GM19463 (cell line): ENCODE measurements at regions not wholly inside any gene's neighbourhood (a gene's known extent, or its start where the extent isn't known, plus 50 kb on each side); places are given as distances from the start of the nearest gene placed in this dataset.
A peak's percentile ranks its signal among the peaks of the same experiment; 100 is the strongest.

Experiments
- ATAC-seq: cut with Tn5 transposase; IDR thresholded peaks from one replicate; pipeline ENCODE4 v1.9.1; 2021; ENCODE audit warnings: mild to moderate bottlenecking, moderate library complexity; ENCODE audit not compliant: unreplicated experiment

DNA sequence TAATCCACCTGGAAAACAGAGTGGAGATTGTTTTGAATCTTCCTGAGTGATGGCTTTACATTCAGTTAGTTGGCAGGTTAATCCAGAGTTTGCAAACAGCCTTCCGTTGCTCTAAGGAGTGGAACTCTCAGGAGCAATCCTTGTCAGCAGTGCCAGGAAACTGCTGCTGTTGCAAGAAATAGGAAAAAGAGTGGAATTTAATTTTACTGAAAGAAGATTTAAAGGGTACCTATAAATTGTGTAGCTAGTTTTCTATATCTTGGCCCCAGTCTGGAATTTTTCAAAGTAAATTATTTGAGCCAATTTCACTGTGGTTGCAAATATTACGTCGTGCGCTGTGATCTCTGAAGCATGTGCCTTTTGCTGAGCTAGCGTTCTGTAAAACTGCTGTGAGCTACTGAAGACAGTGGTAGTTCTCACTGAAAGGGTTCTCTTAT lies 55.5 kb upstream of the SLC5A12 start:
- no peak for ATAC-seq

DNA sequence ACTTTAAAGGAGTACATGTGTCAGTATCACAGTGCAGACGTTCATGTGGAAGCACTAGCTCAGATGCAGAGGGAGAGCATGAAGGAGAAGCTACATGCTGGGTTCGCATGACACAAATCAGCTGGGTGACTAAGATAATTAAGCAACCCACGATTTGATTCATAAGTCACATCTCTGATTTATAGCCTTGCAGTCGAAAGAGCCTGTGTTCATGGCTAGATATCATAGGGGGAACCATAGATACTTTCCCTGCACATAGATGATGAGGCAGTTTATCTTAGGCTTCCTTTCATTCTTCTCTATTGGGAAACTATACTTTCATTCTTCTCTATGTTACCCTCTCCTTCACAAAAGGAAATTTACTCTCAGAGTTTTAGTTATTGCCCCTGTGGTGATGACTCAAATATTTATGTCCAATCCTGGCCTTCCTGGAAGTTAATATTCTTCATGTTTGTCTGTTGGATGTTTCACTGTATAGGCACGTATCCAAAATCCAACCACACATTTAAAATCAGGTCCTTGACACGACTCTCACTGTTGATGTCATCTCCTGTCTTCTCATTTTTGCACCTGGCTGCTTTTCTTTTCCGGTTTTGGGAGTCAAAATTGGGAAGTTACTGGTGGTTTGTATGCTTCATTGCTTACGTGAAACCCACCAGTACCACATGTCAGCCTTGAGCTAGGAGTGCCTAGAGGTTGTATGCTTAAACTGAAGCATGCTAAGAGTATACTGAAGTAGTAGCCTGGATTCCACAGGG lies 56.3 kb upstream of the SLC5A12 start:
- peak; percentile 54 for ATAC-seq

DNA sequence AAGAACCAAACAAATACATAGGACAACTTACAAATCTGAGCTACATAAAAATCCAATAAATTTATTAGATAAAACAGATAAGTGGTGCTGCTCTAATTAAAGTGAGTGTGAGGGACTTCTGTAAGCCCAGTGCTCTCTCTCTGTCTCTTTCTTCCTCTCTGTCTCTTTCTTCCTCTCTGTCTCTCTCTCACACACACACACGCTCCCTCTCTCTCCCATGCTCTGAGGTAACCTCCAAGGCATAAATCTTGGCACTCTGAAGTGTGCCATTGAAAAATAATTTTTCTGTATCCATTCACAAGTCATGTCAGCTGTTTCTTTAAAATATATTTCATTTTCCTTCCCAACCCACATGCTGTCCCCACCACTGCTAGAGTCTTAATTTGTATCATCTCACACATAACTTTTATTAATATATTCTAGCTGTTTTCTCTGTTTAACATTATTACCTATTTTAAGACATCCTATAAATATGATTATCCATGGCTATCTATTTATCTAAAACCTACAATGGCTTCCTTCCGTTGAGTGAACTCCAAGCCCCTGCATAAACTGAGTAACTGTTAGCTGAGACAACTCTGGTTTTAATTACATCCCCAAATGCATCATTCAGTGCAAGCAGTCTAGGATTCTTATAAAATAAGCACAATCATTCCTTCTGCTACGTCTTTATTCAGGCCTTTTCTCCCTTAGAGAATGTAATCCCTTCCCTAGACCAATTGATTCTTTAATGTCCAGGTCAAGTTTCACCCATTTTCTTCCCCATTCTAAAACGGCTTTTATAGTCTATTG lies 57.4 kb upstream of the SLC5A12 start:
- ATAC-seq = no peak

DNA sequence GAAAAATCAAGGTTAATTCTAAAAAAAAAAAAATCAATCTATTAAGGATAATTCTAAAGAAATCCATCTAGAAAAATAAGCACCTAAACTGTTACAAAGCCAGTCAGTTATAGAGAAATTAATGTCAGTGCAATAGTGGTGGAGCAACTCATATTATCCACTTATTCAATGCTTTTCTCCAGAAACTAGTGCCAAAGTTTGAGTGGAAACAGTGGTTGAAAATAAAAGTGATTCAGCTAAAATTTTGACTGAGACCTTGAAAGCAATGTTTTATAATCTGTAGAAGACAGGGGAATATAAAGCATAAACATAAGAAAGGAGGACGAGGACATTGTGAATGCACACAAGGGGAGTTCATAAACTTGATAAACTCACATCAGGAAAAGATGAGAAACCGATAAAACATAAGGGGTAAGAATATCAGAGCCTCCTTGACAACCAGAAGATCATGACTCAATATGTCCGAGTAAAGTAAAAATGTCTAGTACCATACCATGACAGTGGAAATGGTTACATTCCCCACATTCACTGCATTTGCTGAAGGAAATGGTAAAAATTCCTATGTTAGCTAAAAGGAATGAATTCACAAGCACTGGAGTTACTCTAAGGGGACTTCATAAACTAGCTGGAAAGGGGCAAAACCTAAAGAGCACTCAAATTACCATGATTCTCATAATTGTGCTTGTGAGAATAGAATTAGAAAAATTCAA lies 58.7 kb upstream of the SLC5A12 start:
- no peak for ATAC-seq

DNA sequence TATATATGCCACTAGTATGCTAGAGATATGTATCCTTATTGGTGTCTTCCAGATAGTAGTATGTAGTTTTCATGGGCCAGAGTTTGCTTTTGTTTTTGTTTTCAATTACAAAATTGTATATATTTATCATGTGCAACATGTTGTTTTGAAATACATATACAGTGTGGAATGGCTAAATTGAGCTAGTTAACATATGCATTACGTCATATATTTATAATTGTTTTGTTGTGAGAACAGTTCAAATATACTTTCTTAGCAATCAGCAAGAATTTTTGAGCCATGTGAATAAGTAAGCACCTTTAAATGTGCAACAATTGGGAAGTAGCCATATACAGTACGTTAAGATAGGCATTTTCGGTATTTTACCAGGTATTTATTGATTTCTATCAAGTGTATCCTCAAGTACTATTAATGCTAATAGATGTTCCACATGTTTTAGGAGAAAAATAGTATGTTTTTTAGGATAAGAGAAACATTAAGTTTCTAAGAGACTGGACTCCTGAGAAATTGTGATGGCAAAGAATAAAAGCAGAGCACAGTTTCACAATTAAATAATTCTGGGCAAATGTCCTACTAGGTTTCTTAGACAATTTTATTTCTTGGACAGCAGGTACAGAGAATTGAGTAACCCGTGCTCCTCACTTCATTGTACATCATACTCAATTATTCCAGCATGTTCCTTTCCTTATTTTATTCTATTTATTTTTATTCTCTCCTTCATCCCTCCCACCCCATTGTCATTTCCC lies 60.5 kb upstream of the SLC5A12 start:
- ATAC-seq = no peak

DNA sequence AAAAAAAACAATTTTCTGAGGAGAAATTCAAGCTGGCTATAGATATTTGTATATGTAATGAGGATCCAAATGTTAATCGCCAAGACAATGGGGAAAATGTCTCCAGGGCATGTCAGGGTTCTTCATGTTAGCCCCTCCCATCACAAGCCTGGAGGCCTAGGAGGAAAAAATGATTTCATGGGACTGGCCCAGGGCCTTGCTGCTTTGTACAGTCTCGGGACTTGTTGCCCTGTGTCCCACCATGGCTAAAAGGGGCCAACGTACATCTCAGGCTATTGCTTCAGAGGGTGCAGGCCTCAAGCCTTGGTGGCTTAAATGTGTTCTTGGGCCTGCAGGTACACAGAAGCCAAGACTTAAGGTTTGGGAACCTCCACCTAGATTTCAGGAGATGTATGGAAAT lies 62.1 kb upstream of the SLC5A12 start:
- ATAC-seq = no peak

DNA sequence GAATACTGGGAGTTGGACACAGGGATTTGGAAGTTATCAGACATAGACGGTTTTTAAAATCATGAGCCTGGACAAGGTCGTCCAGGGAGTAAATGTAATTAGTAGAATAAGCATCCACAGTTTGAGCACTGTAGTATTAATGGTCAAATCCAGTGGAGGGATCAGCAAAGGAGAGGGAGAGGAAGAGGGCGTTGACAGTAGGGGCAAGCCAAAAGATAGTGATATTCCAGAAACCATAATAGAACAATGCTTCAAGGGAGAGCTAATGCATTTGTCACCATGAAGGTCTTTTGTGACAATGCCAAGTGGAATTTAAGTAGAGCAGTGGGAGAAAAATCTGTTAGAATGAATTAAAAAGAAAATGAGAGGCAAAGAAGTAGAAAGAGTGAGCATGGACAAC lies 68.9 kb upstream of the SLC5A12 start:
- no peak for ATAC-seq

DNA sequence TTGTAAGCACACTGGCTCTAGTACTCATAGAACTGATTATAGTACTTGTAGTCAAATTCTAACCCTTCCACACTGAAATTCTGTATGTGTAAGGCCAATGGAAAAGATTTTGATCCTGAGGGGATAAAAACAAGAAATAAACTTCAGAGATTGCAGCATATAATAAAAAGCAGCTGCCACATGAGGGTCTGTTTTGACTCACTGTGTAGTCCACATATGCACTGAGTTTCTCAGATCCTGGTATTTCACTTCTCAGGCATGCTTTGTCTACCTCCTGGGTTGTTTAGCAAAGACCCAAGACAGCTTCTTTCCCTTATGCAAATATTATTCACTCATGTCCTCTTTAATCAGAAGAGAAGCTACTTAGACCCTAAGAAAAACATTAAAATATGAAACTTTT lies 71.1 kb upstream of the SLC5A12 start:
- ATAC-seq = no peak

DNA sequence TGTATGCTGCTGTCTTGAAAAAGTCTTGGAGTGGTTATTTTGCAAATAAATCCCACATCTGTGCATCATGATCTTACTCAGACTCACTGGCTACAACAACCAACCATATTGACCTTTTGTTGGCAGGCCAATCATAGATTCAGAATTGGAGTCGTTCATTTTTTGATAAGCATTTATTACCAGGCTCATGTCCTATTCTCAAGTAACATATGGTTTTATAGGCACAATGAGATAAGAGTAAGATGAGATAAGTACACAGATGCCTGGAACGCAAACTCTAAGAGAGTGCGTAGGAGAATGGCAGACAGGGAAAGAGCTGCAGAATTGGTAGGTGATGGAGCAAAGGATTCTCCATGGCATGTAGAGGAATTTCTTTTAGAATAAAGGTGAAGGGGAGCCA lies 71.6 kb upstream of the SLC5A12 start:
- no peak for ATAC-seq

DNA sequence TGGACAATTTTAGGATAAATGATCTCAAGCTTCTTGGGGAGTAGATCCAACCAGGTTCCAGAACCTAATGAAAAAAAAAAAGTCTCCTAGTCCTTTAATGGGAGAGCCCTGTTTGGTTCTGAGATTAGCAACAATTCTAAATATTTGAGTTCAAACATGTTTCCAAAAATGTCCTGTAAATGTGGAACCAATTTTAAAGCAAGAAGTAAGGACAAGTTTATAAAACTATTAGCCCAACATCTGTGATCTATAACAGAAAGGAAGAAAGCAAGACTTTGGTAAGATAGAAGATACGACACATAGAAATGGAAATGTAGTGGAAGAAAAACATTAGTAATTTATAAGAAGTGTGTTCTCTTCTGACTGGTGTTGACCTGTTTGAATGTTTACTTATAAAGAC lies 79.7 kb upstream of the SLC5A12 start:
- no peak for ATAC-seq

DNA sequence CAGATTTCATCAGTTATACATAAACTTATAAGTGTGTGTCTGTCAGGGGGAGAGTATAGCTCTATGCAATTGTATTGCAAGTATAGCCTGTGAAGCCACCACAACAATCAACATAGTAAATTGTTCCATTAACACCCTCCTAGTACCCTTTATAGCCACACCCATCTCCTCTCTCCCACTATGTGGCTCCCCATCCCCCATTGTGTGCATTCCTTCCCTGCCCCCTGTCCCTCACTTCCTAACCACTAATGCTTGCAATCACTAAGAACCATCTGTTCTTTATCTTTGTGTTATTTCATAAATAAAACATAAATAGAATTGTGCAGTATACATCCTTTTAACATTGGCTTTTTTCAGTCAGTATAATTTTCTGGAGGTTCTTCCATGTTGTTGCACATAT lies 83.1 kb upstream of the SLC5A12 start:
- no peak for ATAC-seq

DNA sequence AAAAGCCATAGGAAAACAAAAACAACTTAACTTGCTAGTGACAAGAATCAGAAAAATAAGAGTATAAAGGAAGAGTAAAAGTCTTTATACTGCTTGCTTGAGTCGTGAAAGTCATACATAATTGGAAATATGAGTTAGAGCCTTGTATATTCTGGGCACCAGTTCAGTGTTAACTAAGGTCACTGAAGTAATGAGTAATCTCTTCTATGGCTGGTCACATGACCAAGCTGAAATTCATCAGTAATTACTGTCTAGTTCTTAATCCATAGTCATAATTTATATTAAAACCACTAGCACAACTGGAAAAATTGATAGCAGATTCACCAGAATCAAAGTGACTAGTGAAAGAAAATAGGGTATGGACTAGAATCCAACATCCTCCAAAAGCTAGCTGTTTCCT lies 84.4 kb upstream of the SLC5A12 start:
- ATAC-seq = no peak

DNA sequence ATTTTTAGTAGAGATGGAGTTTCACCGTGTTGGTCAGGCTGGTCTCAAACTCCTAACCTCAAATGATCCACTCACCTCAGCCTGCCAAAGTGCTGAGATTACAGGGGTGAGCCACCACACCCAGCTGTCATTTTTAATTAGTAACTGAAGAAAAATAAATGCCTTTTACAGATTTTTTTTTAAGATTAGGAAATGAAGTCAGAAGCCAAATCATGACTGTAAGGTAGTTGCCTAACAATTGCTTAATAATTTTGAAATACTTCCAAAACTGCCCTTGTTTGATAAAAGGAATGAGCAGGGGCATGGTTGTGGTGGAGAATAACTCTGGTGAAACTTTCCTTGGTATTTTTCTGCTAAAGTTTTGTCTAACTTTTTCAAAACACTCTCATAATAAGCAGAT lies 98.9 kb upstream of the SLC5A12 start:
- ATAC-seq = no peak

DNA sequence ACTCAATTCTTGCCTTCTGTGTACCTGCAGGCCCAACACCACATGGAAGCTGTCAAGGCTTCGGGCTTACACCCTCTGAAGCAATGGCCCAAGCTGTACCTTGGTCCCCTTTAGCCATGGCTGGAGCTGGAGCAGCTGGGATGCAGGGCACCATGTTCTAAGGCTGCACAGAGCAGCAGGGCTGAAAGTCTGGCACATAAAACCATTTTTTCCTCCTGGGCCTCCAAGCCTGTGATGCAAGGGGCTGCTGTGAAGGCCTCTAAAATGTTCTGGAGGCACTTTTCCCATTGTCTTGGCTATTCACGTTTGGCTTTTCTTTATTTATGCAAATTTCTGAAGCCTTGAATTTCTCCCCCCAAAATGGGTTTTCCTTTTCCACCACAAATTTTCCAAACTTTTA lies 102.1 kb upstream of the SLC5A12 start:
- ATAC-seq = no peak

DNA sequence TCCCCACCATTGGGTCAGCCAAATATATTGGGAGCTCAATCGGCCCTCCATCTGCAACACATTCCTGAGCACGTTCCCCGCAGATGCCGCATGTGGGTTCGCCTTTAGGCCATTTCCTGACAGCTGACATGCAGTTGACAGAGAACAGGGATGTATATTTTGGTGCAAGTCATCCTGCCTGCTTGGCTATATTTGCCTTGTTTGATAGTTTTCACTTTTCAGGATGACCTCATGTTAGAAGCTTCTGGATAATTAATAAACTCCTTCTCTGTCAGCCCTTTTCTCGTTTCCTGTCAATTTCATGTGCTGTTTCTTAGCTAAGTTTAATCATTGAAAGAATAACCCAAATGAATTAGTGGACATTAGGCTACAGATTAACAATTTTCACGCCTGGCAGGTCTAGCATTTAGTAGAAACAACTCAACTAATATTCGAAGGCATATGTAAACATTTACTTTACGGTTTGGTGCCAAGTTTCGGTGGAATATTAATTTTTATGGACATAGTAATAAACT lies 105.8 kb upstream of the SLC5A12 start:
- peak; percentile 52 for ATAC-seq

DNA sequence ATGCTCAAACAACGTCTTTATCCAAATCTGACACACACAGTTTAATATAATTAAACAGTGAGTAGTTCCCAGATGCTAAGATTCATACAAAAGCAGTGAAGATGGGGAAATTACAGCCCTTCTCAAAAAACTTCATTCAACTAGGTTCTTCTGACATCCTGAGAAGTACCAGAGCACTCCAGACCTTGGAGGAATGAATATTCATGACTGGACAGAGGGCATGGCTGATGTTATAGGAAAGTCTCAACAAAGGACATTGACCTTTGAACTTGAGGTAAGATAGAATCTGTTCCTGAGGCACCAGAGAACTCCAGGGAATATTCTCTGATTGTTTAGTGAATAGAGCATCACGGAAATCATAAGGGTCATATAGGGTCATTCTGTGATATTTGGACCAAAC lies 106.4 kb upstream of the SLC5A12 start:
- ATAC-seq = no peak

DNA sequence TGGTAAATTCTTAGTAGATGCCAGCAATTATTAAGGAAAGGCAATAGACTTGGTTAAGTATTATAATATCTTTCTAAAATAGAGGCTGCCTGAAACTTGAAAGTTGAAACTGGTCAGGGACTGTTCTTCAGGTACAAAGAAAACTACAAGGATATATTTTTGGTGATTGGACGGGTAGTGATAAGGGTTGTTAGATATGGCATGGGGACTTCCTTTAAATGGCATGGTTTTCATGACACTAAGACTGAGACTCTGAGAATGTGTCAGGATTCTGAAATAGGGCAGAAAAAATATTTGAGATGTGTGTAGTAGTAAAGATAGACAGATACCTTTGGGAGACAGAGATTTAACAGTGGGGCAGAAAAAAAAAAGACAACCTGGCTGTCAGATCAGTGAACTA lies 108.4 kb upstream of the SLC5A12 start:
- peak; percentile 57 for ATAC-seq

DNA sequence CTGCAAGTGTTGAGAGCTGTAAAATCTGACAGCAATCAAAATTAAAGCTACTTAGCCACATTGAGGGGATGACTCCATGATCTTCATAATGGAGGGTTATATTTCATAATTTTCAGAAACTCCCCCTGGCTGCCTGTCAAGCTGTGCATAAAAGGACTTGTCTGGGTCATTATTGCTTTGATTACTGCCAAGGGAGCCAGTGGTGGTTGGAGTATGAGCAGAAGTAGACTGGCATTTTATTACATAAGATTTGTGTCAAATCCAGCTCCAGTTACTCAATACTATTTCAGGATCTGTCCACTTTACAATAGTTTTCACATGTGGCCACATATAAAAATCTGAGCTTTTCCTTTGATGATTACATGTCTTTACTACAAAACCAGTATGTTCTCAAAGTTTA lies 108.9 kb upstream of the SLC5A12 start:
- no peak for ATAC-seq

DNA sequence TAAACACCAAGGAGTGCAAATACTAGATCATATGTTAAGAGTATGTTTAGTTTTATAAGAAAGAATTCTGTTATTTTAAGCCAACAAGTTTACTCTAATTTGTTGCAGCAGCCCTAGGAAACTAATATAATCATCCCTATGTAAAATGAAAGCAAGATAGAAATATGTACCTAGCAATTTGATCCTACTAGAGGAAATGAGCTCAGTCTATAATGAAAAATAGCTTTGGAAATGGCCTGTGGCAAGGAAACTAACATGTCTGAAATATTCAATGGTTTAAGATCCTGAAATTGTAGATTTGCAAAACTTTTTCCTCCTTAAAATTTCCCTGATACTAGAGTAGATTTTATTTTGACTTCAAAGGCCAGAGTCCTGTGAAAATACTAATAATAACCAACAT lies 112.7 kb upstream of the SLC5A12 start:
- no peak for ATAC-seq

DNA sequence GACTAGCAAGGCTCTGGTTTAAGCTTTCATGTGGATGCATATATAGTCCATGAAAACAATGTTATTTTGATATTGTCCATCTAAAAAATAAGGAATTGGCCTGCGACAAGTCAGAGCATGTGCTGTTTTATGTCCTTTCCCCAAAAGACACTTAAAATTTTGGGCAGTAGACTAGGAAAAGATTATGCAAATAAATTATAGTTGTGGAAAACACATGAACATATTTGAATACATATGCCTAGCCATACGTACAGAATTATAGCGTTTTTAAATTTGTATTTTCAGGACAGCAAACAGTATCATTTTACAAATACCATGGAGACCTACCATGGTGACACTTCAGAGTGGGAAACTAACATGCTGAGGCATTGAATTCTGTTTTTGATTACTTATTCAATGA lies 113.8 kb upstream of the SLC5A12 start:
- no peak for ATAC-seq

DNA sequence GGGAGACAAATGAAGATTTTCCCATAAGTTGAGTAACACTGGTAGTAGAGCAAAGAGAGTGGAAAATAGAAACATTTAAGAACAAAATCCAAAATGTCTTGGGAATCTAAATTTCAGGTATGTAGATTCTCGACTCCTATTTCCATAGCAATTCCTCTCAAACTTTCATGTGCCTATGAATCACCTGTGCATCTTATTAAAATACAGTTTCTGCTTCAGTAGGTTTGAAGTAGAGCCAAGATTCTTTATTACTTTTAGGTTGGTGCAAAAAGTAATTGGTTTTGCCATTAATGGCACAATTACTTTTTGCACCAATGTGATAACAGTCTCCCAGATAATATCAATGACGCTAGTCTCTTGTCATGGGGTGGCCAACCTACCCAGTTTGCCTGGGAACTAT lies 115.3 kb upstream of the SLC5A12 start:
- ATAC-seq = no peak
